GM18907 (cell line): ENCODE measurements at regions not wholly inside any gene's neighbourhood (a gene's known extent, or its start where the extent isn't known, plus 50 kb on each side); places are given as distances from the start of the nearest gene placed in this dataset.
"Not testable (repeated sequence)": the region's sequence is repeated elsewhere in the genome, so short reads cannot be mapped to it uniquely, and the experiment has no call there.

Experiments
- ATAC-seq: cut with Tn5 transposase; IDR thresholded peaks from one replicate; pipeline ENCODE4 v1.9.1; 2021; ENCODE audit warnings: mild to moderate bottlenecking, moderate library complexity; ENCODE audit not compliant: unreplicated experiment

GRCh38 chr9:78437806-78438205 lies 140.9 kb downstream of the PSAT1 start:
- no peak for ATAC-seq

GRCh38 chr9:78438211-78438610 lies 141.3 kb downstream of the PSAT1 start:
- ATAC-seq: no peak

GRCh38 chr9:78438780-78439179 lies 141.9 kb downstream of the PSAT1 start:
- ATAC-seq: no peak

GRCh38 chr9:78439190-78439865 lies 142.4 kb downstream of the PSAT1 start:
- peak; percentile 83 for ATAC-seq

GRCh38 chr9:78439866-78440830 lies 143.2 kb downstream of the PSAT1 start:
- ATAC-seq: no peak

GRCh38 chr9:78441396-78441795 lies 144.5 kb downstream of the PSAT1 start:
- ATAC-seq: no peak

- no peak for ATAC-seq
Observed at GRCh38 chr9:78441822-78442431, 145.0 kb downstream of the PSAT1 start.

GRCh38 chr9:78442577-78442976 lies 145.7 kb downstream of the PSAT1 start:
- not testable (repeated sequence) for ATAC-seq

- no peak for ATAC-seq
Observed at GRCh38 chr9:78443946-78444345, 147.0 kb downstream of the PSAT1 start.

GRCh38 chr9:78448960-78449673 lies 152.2 kb downstream of the PSAT1 start:
- no peak for ATAC-seq

GRCh38 chr9:78453450-78453849 lies 156.5 kb downstream of the PSAT1 start:
- ATAC-seq: no peak

- no peak for ATAC-seq
Observed at GRCh38 chr9:78462611-78463010, 165.7 kb downstream of the PSAT1 start.

GRCh38 chr9:78463750-78464149 lies 166.8 kb downstream of the PSAT1 start:
- ATAC-seq: no peak

- no peak for ATAC-seq
Observed at GRCh38 chr9:78468231-78468630, 171.3 kb downstream of the PSAT1 start.

GRCh38 chr9:78468974-78469576 lies 172.2 kb downstream of the PSAT1 start:
- ATAC-seq: no peak

GRCh38 chr9:78470216-78470615 lies 173.3 kb downstream of the PSAT1 start:
- ATAC-seq: no peak

- ATAC-seq: no peak
Observed at GRCh38 chr9:78470741-78471140, 173.8 kb downstream of the PSAT1 start.

GRCh38 chr9:78472111-78472510 lies 175.2 kb downstream of the PSAT1 start:
- no peak for ATAC-seq

- no peak for ATAC-seq
Observed at GRCh38 chr9:78479441-78479840, 182.5 kb downstream of the PSAT1 start.

- ATAC-seq: no peak
Observed at GRCh38 chr9:78486661-78487060, 189.7 kb downstream of the PSAT1 start.

GRCh38 chr9:78490231-78490630 lies 193.3 kb downstream of the PSAT1 start:
- ATAC-seq: no peak
